ENCODE measurements at regions not wholly inside any gene's neighbourhood (a gene's known extent, or its start where the extent isn't known, plus 50 kb on each side); places are given as distances from the start of the nearest gene placed in this dataset.
A peak's percentile ranks its signal among the peaks of the same experiment; 100 is the strongest.

DNA sequence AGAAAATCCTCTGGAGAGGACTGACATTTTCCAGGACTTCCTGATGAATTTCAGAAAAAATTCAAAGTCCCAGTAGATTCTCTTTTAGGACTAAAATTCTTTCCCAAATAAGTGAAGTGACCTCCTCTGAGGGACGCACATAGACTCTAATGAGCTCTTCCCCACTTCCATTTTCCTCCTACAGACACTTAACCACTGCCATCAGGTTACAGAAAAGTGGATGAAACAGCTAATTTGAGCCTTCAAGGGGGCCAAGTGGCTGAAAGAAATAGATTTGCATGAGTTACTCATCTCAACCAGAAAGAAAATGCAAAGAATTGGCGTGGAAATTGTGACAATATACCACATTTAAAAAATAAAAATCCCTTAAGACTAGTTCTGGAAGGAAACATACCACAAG, 185.3 kb upstream of the EDNRB start:
- Histone ChIP-seq H3K4me3 (no peak overlapping the region), H3K27me3 (ENCODE audit: insufficient read depth) (no peaks in the 10 kb centered on the region), H3K9me2 (ENCODE audit: insufficient read depth) (peaks cover 8% of the 10 kb centered on the region), H3K36me3 (ENCODE audit: insufficient read depth) (no peaks in the 10 kb centered on the region), H3K4me2 (no peak overlapping the region), H4K20me1 (replicated peaks; ENCODE audit: insufficient read depth) (no peaks in the 10 kb centered on the region), H3K27ac (ENCODE audit: low read depth) (no peak overlapping the region), H3K4me1 (ENCODE audit: insufficient read depth) (no peaks in the 10 kb centered on the region), H3K79me2 (replicated peaks; ENCODE audit: insufficient read depth) (no peaks in the 10 kb centered on the region), H2AFZ (peak overlapping the region; percentile 43; the same call in 1 of the 2 replicates), H3F3A (replicated peaks; ENCODE audit: low read depth) (no peaks in the 10 kb centered on the region)
- no peak for DNase-seq (ENCODE audit: low spot score)
- Mint-ChIP-seq H3K4me1 (no peaks in the 10 kb centered on the region), H3K27ac (no peak overlapping the region), H3K9me3 (no peaks in the 10 kb centered on the region), H3K27me3 (ENCODE audit: insufficient read depth, low read depth, poor library complexity) (peaks cover 3% of the 10 kb centered on the region), H3K36me3 (ENCODE audit: low read depth) (no peaks in the 10 kb centered on the region), H3K4me3 (no peak overlapping the region)
- no peak for ATAC-seq
- no peak for TF ChIP-seq EZH2phosphoT487 (IDR thresholded peaks at IDR 0.05; ENCODE audit: unreplicated experiment)
- TF ChIP-seq, protein P1, sequence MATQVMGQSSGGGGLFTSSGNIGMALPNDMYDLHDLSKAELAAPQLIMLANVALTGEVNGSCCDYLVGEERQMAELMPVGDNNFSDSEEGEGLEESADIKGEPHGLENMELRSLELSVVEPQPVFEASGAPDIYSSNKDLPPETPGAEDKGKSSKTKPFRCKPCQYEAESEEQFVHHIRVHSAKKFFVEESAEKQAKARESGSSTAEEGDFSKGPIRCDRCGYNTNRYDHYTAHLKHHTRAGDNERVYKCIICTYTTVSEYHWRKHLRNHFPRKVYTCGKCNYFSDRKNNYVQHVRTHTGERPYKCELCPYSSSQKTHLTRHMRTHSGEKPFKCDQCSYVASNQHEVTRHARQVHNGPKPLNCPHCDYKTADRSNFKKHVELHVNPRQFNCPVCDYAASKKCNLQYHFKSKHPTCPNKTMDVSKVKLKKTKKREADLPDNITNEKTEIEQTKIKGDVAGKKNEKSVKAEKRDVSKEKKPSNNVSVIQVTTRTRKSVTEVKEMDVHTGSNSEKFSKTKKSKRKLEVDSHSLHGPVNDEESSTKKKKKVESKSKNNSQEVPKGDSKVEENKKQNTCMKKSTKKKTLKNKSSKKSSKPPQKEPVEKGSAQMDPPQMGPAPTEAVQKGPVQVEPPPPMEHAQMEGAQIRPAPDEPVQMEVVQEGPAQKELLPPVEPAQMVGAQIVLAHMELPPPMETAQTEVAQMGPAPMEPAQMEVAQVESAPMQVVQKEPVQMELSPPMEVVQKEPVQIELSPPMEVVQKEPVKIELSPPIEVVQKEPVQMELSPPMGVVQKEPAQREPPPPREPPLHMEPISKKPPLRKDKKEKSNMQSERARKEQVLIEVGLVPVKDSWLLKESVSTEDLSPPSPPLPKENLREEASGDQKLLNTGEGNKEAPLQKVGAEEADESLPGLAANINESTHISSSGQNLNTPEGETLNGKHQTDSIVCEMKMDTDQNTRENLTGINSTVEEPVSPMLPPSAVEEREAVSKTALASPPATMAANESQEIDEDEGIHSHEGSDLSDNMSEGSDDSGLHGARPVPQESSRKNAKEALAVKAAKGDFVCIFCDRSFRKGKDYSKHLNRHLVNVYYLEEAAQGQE (IDR thresholded peaks at IDR 0.05; ENCODE audit: unreplicated experiment), result no peak
- TF ChIP-seq, protein P2, sequence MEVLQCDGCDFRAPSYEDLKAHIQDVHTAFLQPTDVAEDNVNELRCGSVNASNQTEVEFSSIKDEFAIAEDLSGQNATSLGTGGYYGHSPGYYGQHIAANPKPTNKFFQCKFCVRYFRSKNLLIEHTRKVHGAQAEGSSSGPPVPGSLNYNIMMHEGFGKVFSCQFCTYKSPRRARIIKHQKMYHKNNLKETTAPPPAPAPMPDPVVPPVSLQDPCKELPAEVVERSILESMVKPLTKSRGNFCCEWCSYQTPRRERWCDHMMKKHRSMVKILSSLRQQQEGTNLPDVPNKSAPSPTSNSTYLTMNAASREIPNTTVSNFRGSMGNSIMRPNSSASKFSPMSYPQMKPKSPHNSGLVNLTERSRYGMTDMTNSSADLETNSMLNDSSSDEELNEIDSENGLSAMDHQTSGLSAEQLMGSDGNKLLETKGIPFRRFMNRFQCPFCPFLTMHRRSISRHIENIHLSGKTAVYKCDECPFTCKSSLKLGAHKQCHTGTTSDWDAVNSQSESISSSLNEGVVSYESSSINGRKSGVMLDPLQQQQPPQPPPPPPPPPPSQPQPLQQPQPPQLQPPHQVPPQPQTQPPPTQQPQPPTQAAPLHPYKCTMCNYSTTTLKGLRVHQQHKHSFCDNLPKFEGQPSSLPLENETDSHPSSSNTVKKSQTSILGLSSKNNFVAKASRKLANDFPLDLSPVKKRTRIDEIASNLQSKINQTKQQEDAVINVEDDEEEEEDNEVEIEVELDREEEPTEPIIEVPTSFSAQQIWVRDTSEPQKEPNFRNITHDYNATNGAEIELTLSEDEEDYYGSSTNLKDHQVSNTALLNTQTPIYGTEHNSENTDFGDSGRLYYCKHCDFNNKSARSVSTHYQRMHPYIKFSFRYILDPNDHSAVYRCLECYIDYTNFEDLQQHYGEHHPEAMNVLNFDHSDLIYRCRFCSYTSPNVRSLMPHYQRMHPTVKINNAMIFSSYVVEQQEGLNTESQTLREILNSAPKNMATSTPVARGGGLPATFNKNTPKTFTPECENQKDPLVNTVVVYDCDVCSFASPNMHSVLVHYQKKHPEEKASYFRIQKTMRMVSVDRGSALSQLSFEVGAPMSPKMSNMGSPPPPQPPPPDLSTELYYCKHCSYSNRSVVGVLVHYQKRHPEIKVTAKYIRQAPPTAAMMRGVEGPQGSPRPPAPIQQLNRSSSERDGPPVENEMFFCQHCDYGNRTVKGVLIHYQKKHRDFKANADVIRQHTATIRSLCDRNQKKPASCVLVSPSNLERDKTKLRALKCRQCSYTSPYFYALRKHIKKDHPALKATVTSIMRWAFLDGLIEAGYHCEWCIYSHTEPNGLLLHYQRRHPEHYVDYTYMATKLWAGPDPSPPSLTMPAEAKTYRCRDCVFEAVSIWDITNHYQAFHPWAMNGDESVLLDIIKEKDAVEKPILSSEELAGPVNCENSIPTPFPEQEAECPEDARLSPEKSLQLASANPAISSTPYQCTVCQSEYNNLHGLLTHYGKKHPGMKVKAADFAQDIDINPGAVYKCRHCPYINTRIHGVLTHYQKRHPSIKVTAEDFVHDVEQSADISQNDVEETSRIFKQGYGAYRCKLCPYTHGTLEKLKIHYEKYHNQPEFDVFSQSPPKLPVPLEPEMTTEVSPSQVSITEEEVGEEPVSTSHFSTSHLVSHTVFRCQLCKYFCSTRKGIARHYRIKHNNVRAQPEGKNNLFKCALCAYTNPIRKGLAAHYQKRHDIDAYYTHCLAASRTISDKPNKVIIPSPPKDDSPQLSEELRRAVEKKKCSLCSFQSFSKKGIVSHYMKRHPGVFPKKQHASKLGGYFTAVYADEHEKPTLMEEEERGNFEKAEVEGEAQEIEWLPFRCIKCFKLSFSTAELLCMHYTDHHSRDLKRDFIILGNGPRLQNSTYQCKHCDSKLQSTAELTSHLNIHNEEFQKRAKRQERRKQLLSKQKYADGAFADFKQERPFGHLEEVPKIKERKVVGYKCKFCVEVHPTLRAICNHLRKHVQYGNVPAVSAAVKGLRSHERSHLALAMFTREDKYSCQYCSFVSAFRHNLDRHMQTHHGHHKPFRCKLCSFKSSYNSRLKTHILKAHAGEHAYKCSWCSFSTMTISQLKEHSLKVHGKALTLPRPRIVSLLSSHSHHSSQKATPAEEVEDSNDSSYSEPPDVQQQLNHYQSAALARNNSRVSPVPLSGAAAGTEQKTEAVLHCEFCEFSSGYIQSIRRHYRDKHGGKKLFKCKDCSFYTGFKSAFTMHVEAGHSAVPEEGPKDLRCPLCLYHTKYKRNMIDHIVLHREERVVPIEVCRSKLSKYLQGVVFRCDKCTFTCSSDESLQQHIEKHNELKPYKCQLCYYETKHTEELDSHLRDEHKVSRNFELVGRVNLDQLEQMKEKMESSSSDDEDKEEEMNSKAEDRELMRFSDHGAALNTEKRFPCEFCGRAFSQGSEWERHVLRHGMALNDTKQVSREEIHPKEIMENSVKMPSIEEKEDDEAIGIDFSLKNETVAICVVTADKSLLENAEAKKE (CRISPR knock-in tag; IDR thresholded peaks at IDR 0.05), result no peak

Measured in GM23338 (cell line).